Hepatocyte (in vitro differentiated cells): ENCODE measurements at regions not wholly inside any gene's neighbourhood (a gene's known extent, or its start where the extent isn't known, plus 50 kb on each side); places are given as distances from the start of the nearest gene placed in this dataset.

Source experiments
- CTCF ChIP-seq: fragments of 200-600 bp; sonication (generic); IDR thresholded peaks from 2 replicates; pipeline ENCODE4 v1.5.1; 2016; ENCODE audit warnings: antibody characterized with exemption, mild to moderate bottlenecking; ENCODE audit not compliant: poor library complexity
- EZH2 ChIP-seq: fragments of 200-600 bp; sonication (generic); IDR thresholded peaks from 2 replicates; pipeline ENCODE4 v1.6.1; 2016; ENCODE audit warnings: antibody characterized with exemption, mild to moderate bottlenecking, borderline replicate concordance
- EZH2phosphoT487 ChIP-seq: fragments of 200-600 bp; sonication (generic); IDR thresholded peaks from one replicate; pipeline ENCODE4 v1.6.1; 2018; ENCODE audit warnings: antibody characterized with exemption, mild to moderate bottlenecking, low read depth, moderate library complexity; ENCODE audit not compliant: unreplicated experiment, severe bottlenecking

- TF ChIP-seq CTCF = no peak
- TF ChIP-seq EZH2 = no peak
- no peak for TF ChIP-seq EZH2phosphoT487
These were observed 885.8 kb downstream of the KCNA4 start for GRCh38 chr11:29131055-29131454.
